Heart right ventricle (tissue), 16 donors: ENCODE measurements at regions not wholly inside any gene's neighbourhood (a gene's known extent, or its start where the extent isn't known, plus 50 kb on each side); places are given as distances from the start of the nearest gene placed in this dataset.

Source experiments
- ATAC-seq, 8 donors: fragments of 200-7000 bp; cut with Tn5 transposase; one replicate each; pipeline ENCODE4 v1.9.1; 2020; ENCODE audit warnings: mild to moderate bottlenecking in 8 of 8, moderate library complexity in 8 of 8, moderate number of reproducible peaks in 1 of 8
- DNase-seq, 2 donors: peaks; one replicate each; pipeline ENCODE4 v3.0.0-alpha.2; 2020
- H3K27ac ChIP-seq, 10 donors: fragments of 200-600 bp; sonication (generic) in 2 of 10; one replicate each; pipeline versions ENCODE4 v1.5.0 to v1.8.0; 2020 to 2022; ENCODE audit warnings: mild to moderate bottlenecking in 3 of 10
- H3K27me3 ChIP-seq, 7 donors: fragments of 200-600 bp; one replicate each; pipeline ENCODE4 v1.8.0; 2021 to 2022; ENCODE audit warnings: mild to moderate bottlenecking in 2 of 7
- H3K36me3 ChIP-seq, 9 donors: fragments of 200-600 bp; sonication (generic) in 1 of 9; one replicate each; pipeline versions ENCODE4 v1.5.0 to v1.8.0; 2020 to 2022; ENCODE audit warnings: mild to moderate bottlenecking in 2 of 9
- H3K4me1 ChIP-seq, 9 donors: fragments of 200-600 bp; sonication (generic) in 1 of 9; one replicate each; pipeline versions ENCODE4 v1.5.0 to v1.8.0; 2020 to 2022; ENCODE audit warnings: mild to moderate bottlenecking in 4 of 9
- H3K4me3 ChIP-seq, 10 donors: fragments of 200-600 bp; sonication (generic) in 2 of 10; one replicate each; pipeline versions ENCODE4 v1.5.0 to v1.8.0; 2020 to 2022; ENCODE audit warnings: mild to moderate bottlenecking in 7 of 10, moderate library complexity in 2 of 10
- H3K9me3 ChIP-seq, 11 donors: fragments of 200-600 bp in 10 of 11; sonication (generic) in 2 of 11; one replicate each; pipeline versions ENCODE4 v1.5.0 to v1.8.0; 2013 to 2022; ENCODE audit warnings: mild to moderate bottlenecking in 2 of 11, control low read depth in 1 of 11, moderate library complexity in 1 of 11
- CTCF ChIP-seq, 9 donors: fragments of 200-600 bp; sonication (generic) in 2 of 9; IDR thresholded peaks; one replicate each; pipeline versions ENCODE4 v1.5.0 to v1.8.0; 2021 to 2022; ENCODE audit warnings: antibody characterized with exemption in 9 of 9, mild to moderate bottlenecking in 5 of 9, moderate library complexity in 1 of 9
- WGBS, 2 donors: extraction: QIAGEN DNeasy Blood & Tissue Kit; methylation state at CpG; one replicate each; pipeline ENCODE4 v1.1.7; 2013; ENCODE audit warnings: inconsistent platforms in 1 of 2; 5-methylcytosine and 5-hydroxymethylcytosine counted together
- intact Hi-C, 10 donors: fragments of 100-400 bp; cut with DNase I; formaldehyde crosslinking; loops; one replicate each; pipeline versions ENCODE4 v1.11.1 to v1.14.2; 2022
- donor health status: Arrhythmogenic right ventricular cardiomyopathy.
- donor health status: ischemic (EF 13 %, LVEDD 7.1; RV severe dilation, severe dysfunction).
- donor health status: healthy with polysubstance abuse.
- donor health status: DM: no; HTN: yes; CAD: no.
- donor health status: DM: no; HTN: no; CAD: no.
- donor health status: ischemic (EF 25% LVEDD 6.9; RV normal size, moderate dysfunction).
- donor health status: ischemic (EF 25% LVEDD 5.7; RV mildly dilated, moderate dysfunction).
- donor health status: healthy.
- donor health status: DM: yes; HTN: yes; CAD: no.
- donor health status: Ischemic cardiomyopathy.
- donor health status: ischemic (EF 35%, LVEDD 5.7; RV mildly dilated, moderate dysfunction).
- donor health status: nonischemic (EF 11% LVEDD 7.7; RV severe dilation, severe dysfunction).
- donor health status: DM: yes; HTN: yes; CAD: no.
- donor health status: PGD.
- donor health status: ischemic (EF 29% LVEDD 5.4; RV normal size, mild dysfunction).
- donor health status: nonischemic (EF 23%, LVEDD 6.1; RV moderate dilation, normal function).

- Histone ChIP-seq H3K27me3 (no peaks in the 10 kb centered on the region), H3K27ac (no peak overlapping the region), H3K36me3 (no peaks in the 10 kb centered on the region), H3K4me3 (no peak overlapping the region), H3K4me1 (no peaks in the 10 kb centered on the region), H3K9me3 (peaks cover 0 to 6% (median 0%) of the 10 kb centered on the region in 11 donors)
- DNase-seq (no peak), ATAC-seq (no peak)
- intact Hi-C loops, result no loop called here
- TF ChIP-seq CTCF (IDR thresholded peaks at IDR 0.05), result no peak
- 62 to 78% methylated on average over 1 of the region's 1 CpG for WGBS, 2 donors
Measured at GRCh38 chr5:102115736-102116135, 180.3 kb downstream of the SLCO4C1 start.

GRCh38 chr5:102114525-102115069, 181.5 kb downstream of the SLCO4C1 start:
- Histone ChIP-seq H3K36me3 (no peaks in the 10 kb centered on the region), H3K9me3 (peaks cover 0 to 6% (median 0%) of the 10 kb centered on the region in 11 donors), H3K4me1 (no peaks in the 10 kb centered on the region), H3K27me3 (no peaks in the 10 kb centered on the region), H3K27ac (no peak overlapping the region), H3K4me3 (no peak overlapping the region)
- intact Hi-C loops, result no loop called here
- ATAC-seq, result no peak
- 66 to 77% methylated on average over 9 of the region's 9 CpGs for WGBS, 2 donors
- no peak for DNase-seq
- no peak for TF ChIP-seq CTCF (IDR thresholded peaks at IDR 0.05)

GRCh38 chr5:102107865-102108264, 188.2 kb downstream of the SLCO4C1 start:
- no peak for ATAC-seq
- H3K9me3 ChIP-seq, result peaks cover 0 to 4% (median 0%) of the 10 kb centered on the region in 11 donors
- no peaks in the 10 kb centered on the region for H3K27me3 ChIP-seq
- DNase-seq, result no peak
- H3K36me3 ChIP-seq, result no peaks in the 10 kb centered on the region
- H3K4me3 ChIP-seq, result no peak overlapping the region
- H3K27ac ChIP-seq, result no peak overlapping the region
- no peaks in the 10 kb centered on the region for H3K4me1 ChIP-seq
- intact Hi-C loops, result no loop called here
- WGBS, 2 donors, result 79 to 84% methylated on average over 3 of the region's 3 CpGs
- no peak for TF ChIP-seq CTCF (IDR thresholded peaks at IDR 0.05)

- DNase-seq, result no peak
- H3K27me3 ChIP-seq, result no peaks in the 10 kb centered on the region
- intact Hi-C loops, result no loop called here
Measured at GRCh38 chr5:102106599-102106998, 189.5 kb downstream of the SLCO4C1 start.

More at GRCh38 chr5:102106599-102106998, 189.5 kb downstream of the SLCO4C1 start:
- Histone ChIP-seq H3K36me3 (no peaks in the 10 kb centered on the region), H3K9me3 (no peaks in the 10 kb centered on the region), H3K4me1 (no peaks in the 10 kb centered on the region), H3K27ac (no peak overlapping the region), H3K4me3 (no peak overlapping the region)
- ATAC-seq, result no peak
- no peak for TF ChIP-seq CTCF (IDR thresholded peaks at IDR 0.05)
